Gastroesophageal sphincter (tissue), 3 donors: ENCODE measurements at regions not wholly inside any gene's neighbourhood (a gene's known extent, or its start where the extent isn't known, plus 50 kb on each side); places are given as distances from the start of the nearest gene placed in this dataset.
"Not testable (repeated sequence)": the region's sequence is repeated elsewhere in the genome, so short reads cannot be mapped to it uniquely, and the experiment has no call there.

ENCODE experiments used
- POLR2A ChIP-seq, 2 donors: fragments of 450-650 bp; IDR thresholded peaks; one replicate each; pipeline ENCODE4 v1.6.1; 2017; ENCODE audit warnings: antibody characterized with exemption in 2 of 2, mild to moderate bottlenecking in 2 of 2, moderate library complexity in 1 of 2
- POLR2AphosphoS5 ChIP-seq: sonication (generic); formaldehyde crosslinking; IDR thresholded peaks from one replicate; pipeline ENCODE4 v1.6.1; 2017; ENCODE audit warnings: antibody characterized with exemption
- TF ChIP-seq, protein P1 (sequence below), 4 experiments: fragments of 200-600 bp in 2 of 4; fragments of 450-650 bp in 2 of 4; sonication (generic) in 1 of 4; IDR thresholded peaks; one replicate each; pipeline ENCODE4 v1.5.1; 2017 to 2019; ENCODE audit warnings: antibody characterized with exemption in 4 of 4, mild to moderate bottlenecking in 2 of 4, moderate library complexity in 2 of 4

DNA sequence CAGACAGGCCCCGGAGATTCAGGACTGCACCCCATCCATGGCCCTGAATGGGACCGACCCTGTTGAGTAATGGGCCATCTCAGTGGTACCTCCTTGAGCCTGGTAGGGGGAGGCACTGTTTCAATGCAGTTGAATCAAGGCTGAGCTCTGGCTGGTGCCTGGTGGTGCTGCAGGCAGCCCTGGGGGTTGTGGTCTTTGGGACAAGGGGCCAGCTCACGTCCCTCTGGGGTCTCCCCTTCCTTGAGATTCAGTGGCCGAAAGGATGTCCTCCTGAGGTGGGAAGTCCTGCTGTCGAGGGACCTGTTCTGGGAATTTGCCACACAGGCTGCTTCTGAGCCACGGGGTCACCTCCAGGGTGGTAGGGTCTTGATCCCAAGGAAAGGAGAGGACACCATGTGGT, 190.7 kb downstream of the UBE3A start:
- TF ChIP-seq, protein P1, sequence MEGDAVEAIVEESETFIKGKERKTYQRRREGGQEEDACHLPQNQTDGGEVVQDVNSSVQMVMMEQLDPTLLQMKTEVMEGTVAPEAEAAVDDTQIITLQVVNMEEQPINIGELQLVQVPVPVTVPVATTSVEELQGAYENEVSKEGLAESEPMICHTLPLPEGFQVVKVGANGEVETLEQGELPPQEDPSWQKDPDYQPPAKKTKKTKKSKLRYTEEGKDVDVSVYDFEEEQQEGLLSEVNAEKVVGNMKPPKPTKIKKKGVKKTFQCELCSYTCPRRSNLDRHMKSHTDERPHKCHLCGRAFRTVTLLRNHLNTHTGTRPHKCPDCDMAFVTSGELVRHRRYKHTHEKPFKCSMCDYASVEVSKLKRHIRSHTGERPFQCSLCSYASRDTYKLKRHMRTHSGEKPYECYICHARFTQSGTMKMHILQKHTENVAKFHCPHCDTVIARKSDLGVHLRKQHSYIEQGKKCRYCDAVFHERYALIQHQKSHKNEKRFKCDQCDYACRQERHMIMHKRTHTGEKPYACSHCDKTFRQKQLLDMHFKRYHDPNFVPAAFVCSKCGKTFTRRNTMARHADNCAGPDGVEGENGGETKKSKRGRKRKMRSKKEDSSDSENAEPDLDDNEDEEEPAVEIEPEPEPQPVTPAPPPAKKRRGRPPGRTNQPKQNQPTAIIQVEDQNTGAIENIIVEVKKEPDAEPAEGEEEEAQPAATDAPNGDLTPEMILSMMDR (IDR thresholded peaks at IDR 0.05), result not testable (repeated sequence)
- TF ChIP-seq POLR2A (IDR thresholded peaks at IDR 0.05); POLR2AphosphoS5: not testable (repeated sequence)
